ENCODE measurements at regions not wholly inside any gene's neighbourhood (a gene's known extent, or its start where the extent isn't known, plus 50 kb on each side); places are given as distances from the start of the nearest gene placed in this dataset.
"Not testable (repeated sequence)": the region's sequence is repeated elsewhere in the genome, so short reads cannot be mapped to it uniquely, and the experiment has no call there.

DNA sequence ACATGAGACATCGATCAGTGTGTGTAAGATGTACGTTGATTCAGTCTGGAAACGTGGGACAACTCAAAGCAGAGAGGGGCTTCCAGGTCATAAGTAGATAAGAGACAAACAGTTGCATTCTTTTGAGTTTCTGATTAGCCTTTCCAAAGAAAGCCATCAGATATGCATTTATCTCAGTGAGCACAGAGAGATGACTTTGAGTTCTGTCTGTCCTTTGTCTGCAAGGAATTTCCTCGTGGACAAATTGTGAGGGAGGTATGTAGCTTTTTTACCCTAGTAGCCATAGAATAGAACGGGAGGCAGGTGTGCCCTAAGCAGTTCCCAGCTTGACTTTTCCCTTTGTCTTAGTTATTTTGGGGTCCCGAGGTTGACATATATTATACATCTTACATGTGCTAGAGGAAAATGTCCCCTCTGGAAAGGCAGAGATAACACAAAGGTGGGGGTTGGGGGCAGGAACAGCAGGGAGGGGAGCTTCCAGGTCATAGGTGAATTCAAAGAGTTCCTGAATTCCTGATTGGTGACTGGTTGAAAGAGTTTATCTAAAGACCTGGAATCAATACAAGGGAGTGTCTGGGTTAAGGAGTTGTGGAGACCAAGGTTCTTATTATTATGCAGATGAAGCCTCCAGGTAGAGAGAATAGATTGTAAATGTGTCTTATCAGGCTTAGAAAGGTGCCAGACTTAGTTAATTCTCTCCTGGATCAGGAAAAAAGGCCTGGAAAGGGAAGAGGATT, 237.0 kb downstream of the NFATC2 start:
- DNase-seq = no peak

DNA sequence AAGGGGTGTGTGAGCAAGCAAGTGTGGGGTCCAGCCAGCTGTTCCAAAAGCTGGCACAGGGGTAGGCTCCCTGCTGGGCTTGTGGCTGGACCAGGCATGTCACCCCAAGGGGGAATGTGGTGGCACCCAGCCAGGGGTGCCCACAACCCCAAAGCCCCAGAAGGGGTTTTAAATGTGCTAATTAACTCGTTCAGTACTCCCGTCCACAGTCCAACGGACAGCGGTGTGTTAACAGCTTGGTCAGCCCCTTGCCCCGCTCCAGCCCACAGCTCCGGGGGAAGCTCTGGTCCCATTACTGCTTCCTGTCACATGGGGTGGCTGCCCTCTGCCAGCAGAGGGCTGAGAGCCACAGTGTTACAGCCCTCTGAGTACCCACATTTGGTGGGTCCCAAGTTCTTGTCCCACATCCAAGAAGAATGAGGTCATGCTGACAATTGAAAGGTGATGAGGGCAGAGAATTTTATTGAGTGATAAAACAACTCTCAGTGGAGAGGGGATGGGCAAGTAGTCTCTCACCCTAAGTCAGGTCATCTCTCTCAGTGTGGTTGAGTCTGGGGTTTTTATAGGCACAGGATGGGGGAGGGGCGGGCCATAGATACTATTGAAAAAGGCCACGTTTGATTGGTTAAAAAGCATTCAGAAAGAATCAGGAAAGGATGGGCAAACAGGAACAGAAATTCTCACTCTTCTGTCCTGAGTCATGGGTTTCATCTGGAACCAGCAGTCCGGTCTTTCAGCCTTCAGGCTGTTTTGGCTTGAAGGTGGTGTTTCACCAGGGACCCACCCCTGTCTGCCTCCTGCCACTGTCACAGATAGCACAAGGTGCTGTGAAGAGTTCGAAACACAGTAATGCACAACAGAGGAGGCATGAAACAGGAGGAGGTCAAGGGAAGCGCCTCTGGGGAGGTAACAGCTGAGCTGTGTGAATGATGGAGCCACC, 238.5 kb downstream of the NFATC2 start:
- no peak for DNase-seq

DNA sequence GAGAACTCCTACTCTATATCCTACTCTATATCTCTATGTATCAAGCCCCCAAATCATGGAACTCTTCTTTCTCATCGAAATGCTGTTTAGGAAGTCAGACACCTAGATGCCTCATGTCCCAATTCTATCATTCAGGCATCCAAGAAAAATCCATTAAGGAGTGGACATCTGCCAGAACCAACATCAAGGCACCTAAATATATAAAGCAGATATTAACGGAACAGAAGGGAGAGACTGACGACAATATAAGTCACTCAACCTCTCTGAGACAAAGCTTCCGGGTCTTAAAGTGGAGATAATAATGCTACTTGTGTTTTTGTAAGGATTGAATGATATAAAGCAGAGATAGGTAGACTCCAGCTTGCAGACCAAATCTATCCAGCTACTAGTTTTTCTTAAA, 241.5 kb downstream of the NFATC2 start:
- DNase-seq = no peak

DNA sequence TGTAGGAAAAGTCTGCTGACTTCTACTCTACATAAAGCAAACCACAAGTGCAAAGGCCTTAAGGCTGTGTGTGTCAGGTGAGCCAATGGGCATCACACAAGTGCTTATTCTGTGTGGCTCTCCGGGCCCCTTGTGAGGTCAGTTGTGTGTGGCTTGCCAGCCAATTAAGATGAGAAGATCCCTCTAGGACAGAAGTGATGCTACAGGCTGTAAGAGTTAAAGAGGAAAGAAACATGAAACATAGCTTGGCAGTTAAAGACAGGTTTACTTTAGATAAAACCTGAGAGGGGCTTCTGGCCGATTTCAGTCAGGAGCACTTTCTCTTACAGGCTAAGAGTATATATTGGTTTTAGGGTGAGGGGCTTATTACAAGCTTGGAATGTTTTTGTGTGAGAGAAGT, 242.4 kb downstream of the NFATC2 start:
- DNase-seq = no peak

DNA sequence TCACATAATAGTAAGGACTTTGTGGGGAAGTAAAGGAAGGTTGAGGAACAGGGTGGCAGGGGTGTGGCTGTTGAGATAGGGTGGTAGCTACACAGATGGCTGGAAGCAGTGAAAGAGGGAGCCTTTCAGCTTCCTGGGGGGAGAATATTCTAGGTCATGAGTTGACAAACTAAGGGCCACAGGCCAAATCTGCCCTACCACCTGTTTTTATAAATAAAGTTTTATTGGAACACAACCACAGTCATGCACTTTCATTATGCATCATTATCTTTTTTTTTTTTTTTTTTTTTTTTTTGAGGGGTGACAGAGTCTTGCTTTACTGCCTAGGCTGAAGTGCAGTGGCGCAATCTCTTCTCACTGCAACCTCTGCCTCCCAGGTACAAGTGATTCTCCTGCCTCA, 243.1 kb downstream of the NFATC2 start:
- DNase-seq = no peak

DNA sequence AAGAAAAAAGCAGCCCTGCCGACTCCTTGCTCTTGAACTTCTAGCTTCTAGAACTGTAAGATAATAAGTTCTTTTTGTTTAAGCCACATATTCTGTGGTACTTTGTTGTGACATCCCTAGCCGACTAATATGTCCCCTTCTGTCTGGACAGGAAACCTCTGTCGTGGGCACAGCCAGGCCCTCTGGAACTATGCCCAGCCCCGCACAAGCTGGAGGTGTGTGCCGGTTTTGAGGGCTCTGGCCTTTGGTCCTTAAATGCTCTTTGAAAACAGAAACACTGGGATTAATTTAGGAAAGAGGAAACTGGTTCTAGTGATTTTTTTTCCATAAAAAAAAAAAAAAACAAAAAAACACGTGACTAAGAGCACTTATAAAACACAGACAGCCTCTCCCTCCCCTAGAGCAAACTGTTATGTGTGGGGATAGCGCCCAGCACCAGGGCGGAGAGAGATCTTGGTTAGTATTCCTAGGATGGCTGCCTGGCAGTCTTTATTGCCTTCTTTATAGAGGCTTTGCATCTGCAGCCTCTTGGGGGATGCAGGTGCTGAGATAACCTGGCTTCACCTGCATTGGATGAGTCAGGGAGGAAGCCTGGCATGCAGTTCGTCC, 244.3 kb downstream of the NFATC2 start:
- DNase-seq = no peak

DNA sequence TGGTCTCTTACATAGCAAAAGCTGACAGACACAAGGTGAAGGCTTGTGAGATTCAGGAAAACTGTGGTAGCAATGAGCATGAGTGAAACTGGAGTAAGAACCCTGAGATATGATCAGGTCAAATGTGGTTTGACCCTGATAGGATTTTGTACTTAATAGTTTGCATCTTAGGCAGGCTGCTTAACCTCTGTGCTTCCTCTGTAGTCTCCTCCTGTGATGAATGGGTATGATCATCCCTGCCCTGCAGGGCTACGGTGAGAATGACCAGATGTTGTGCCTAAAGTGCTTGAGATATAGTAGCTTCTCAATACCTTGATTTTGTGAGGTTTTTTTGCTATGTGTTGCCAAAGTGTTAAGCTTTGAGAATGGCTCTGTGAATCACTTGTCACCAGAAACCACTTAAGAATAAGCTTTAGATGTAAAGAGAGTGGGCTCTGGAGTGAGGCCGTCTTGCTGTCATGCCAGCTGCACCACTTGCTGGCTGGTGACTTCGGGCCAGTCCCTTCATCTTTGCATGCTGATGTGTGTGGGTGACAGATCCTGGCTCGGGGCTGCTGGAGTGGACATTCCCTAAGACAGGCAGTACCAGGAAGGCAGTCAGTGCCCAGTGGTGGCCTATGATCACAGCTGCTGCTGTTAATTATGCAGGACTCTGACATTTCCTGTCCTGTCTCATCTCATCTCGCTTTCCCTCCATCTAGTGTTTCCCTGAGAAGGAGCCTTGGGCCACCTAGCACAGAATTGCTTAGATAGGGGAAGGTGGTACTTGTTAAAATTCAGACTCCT, 254.7 kb downstream of the NFATC2 start:
- DNase-seq = no peak

DNA sequence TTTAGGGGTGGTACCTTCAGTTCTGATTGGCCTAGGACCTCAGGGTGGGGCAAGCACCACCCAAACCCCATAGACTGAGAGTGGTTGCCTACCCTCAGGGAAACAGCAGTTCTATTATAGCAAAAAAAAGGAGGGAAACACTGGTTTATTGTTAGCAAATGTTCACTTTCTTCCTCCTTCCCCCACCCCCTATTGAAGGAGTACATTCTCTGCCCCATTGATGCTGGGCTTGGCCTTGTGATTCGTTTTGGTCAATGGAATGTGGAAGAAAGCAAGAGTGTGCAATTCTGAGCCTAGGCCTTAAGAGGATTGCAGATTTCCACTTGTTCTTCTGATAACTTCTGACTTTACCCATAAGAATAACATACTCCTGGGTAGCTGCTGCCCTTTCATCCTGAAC, 255.8 kb downstream of the NFATC2 start:
- no peak for DNase-seq

DNA sequence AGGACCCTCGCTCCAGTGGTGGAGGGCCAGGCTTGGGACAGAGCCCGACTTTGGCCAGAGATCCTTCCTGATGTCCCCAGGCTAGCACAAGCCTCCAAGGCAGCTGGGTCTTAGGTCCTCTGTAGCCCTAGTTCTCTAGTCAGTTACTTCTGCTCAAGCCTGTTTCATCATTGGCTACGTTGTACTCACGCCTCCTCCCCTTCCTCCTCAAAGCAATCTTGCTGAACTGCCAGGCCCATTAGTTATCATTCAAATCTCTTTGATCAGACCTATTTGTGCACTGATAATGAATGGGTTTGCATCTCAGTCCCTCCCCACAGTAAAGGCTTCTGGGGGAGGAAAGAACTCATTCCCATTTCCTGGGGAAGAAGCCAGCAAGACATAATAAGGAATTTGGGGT, 256.8 kb downstream of the NFATC2 start:
- DNase-seq = no peak

DNA sequence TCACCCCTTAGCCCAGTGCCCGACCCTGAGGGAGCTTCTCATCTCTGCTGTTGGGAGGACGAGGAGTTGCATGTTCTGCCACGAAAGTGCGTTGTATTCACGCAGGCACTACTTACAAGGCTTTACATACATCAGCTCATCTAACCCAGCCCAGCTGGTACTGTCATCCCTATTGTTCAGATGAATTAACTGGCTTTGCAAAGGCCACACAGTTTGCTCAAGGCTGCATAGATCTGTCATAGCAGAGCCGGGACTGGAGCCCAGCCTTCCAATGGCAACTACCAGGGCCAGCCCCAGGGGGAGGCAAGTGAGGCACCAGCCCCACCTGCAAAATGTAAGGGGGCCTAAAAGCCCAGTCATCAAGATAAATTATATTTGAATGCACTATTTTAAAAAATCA, 257.6 kb downstream of the NFATC2 start:
- no peak for DNase-seq

DNA sequence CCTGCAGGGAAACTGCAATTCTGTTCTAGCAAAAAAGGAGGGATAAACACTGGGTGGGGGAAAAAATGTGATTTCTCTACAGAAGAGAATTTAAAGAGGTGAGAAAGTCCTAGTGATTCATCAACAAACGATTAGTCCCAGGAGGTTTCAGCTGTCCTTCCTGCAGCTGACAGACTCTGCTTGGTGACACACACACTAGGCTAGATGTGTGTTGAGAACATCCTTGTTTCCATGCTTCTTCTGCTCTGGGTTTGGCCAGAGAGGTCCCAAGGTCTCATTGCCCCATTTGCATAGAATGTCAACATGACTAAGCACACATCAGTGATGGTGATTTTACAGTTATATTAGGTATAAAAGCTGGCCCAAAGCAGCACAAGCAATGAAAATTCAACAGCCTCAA, 258.3 kb downstream of the NFATC2 start:
- no peak for DNase-seq

DNA sequence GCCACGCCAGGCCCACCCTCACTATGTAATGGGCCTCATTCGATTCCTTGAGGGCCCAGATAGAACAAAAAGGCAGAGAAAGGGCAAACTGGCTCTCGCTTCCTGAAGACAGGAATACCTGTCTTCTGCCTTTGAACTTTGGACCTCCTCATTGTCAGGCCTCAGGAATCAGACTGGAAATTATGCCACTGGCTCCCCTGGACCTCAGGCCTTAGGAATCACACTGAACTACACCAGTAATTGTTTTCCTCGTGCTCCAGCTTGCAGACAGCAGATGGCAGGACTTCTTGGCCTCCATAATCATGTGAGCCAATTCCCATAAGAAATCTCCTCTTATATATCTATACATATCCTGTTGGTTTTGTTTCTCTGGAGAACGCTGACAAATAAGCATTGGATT, 258.6 kb upstream of the KCNG1 start:
- DNase-seq = no peak

DNA sequence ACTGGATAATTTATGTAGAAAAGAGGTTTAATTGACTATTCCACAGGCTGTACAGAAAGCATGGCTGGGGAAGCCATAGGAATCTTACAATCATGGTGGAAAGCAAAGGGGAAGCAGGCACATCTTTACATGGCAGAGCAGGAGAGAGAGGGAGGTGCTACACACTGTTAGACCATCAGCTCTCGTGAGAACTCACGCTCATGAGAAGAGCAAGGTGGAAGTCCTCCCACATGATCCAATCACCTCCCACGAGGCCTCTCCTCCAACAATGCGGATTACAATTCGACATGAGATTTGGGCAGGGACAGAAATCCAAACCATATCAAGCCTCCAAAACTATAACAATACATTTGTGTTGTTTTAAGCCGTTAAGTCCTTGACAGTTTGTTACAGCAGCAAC, 257.1 kb upstream of the KCNG1 start:
- no peak for DNase-seq

- DNase-seq = no peak
Measured at GRCh38 chr20:51277961-51278360, 255.1 kb upstream of the KCNG1 start.

DNA sequence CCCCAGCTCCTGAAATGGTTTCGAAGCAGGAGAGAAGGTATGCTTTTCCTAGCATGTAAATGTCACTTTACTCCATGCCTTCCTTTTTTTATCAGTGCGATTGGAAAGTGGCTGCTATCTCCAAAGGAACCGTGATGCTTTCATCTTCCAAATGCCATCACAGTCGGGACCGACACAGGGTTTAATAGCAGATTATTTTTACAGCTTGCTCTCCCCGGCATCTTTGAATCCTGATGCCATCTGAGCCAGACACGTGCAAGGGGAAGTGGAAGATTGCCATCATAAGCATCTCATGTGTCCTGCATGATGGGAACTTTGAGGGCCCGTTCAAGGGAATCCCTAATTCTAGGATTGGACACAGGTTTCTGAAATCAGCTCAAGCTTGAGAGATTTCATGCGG, 253.4 kb upstream of the KCNG1 start:
- no peak for DNase-seq

GRCh38 chr20:51275826-51276225, 252.9 kb upstream of the KCNG1 start:
- DNase-seq = no peak

DNA sequence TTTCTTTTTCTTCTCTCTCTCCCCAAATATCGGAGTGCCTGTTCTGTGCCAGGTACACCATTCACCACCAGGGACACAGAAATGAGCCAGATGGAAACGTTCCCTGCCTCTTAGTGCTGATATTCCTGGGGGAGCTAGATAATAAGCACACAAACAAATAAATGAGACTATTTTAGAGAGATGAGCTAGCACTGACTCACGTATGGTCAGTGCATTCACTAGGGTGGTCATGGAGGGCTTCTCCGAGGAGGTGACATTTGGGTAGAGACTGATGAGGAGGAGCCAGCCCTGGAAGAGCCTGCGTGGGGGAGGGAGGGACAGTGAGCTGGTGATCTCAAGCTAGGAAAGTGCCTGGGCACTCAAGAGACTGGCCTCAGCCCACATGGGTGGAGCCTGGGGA, 252.3 kb upstream of the KCNG1 start:
- no peak for DNase-seq

GRCh38 chr20:51272401-51272800, 249.5 kb upstream of the KCNG1 start:
- no peak for DNase-seq

GRCh38 chr20:51271931-51272330, 249.0 kb upstream of the KCNG1 start:
- no peak for DNase-seq

- not testable (repeated sequence) for DNase-seq
Measured at GRCh38 chr20:51271289-51271688, 248.4 kb upstream of the KCNG1 start.

GRCh38 chr20:51269671-51270070, 246.8 kb upstream of the KCNG1 start:
- DNase-seq = no peak

DNA sequence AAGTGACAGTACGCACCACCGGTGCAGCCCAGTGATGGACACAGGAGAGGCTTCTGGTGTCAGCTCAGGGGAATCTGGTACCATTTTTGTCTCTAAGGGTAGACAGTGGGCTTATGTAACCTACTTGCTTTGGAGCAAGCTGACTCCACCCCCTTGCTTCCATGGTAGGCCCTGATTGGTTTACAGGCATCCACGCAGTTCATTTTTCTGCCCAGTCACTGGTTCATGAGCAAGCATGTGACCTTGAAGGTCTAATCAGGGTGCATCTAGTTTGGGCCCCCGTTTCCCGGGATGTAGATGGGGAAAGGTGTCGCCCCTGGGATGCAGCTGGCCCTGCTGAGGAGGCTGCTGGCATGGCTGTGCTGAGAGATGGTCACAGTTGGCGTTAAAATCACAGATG, 244.8 kb upstream of the KCNG1 start:
- no peak for DNase-seq

GRCh38 chr20:51266353-51266752, 243.4 kb upstream of the KCNG1 start:
- DNase-seq = no peak
